GM21515 (cell line): ENCODE measurements at regions not wholly inside any gene's neighbourhood (a gene's known extent, or its start where the extent isn't known, plus 50 kb on each side); places are given as distances from the start of the nearest gene placed in this dataset.
"Not testable (repeated sequence)": the region's sequence is repeated elsewhere in the genome, so short reads cannot be mapped to it uniquely, and the experiment has no call there.

Source experiments
- ATAC-seq: cut with Tn5 transposase; IDR thresholded peaks from one replicate; pipeline ENCODE4 v1.9.1; 2021; ENCODE audit not compliant: unreplicated experiment

DNA sequence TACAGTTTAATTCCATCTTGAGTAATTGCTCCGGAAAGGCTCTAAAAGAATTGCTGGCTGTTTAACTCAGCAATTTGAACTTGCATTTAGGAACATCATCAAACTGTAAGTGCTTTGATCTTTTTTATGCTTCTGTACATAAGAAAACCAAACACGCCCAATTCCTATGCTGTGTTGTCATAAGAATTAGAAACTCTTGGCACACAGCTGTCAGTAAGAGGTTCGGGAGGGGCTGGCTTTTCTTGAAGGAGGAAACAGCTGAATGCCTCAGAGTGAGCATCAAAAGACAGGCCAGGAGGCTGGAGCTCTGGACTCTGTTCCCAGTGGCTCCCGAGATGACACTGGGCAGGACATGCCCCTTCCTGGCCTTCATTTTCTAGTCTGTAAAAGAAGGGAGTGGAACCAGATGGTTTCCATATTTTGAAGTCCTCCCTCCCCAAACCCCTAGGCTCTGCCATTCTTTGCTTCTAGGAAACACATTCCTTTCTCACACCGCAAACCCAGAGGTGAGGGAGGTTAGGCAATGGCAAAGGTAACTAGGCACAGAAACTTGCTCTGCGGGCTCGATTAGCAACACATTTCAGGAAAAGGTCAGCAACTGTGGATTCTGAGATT lies 73.7 kb upstream of the DLG1 start:
- no peak for ATAC-seq

DNA sequence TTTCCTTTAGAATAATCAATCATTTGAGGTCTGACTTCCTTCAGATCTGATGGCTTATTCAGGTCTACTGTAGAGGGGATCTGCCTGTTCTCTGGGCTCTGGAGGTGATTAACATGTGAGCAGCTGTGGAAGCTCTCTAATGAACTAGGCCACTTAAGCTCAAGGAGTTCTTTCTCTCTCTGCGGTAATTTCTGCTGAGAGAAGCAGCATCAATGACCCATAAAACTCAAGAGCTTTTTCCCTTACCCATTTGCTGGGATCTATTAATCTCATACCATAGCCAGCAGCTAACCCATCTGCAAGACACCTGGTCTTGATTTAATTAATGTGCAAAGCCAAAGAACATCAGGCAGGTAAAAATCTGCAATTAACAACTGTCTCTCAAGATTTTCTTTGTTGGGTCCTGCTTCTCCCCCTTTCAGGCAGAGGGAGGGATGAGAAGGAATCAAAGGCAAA lies 73.2 kb upstream of the DLG1 start:
- ATAC-seq = no peak

DNA sequence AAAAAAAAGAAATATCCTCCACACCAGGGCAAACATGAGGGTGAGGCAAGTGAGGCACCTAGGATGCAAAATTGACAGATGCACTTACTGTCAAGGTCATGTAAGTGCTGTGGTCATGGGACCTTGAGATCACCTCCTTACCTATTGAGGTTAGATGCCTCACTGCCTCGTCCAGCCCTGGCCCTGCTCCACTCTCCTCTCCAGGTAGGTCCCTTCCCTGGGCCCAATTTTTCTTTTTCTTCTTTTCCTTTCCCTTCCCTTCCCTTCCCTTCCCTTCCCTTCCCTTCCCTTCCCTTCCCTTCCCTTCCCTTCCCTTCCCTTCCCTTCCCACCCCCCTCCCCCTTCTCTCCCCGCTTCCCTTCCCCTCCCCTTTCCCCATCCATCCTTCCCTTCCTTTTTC lies 71.1 kb upstream of the DLG1 start:
- no peak for ATAC-seq

DNA sequence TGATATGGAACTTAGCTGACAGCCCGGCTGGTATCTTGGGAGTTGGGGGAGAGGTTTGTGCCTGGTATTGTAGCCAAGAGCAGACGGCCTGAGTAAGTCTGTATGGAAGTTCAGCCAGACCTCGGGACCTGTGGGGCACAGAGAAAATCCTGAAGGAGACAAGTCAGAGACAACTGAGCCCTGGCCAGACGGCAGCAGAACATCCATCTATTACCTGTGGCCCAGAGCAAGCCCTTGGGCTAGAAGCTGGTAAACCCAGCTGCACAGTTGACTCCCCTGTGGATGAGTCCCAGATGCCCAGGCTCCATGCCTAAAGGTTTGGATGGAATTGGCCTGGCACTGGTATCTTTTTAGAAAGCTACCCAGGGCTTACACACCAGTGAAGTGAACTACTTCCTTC lies 70.4 kb upstream of the DLG1 start:
- no peak for ATAC-seq

DNA sequence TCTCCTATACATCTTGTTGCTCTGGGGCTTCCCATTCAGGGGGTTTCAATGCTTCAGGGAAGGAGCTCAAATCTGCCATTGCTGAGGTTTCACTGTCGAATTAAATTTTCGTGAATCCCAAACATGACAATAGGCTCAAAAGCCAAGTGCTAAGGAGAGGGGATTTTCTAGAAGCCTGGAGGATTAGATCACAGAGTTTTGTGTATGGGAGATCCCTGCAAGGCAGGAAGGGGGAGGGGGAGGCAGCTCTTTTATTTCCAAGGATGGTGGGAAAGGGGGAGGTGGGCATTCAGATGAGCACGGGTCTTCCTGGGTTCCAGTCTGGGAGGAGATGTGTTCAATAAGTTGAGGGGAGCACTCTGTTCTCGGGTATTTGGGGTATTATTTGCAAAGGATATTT lies 69.9 kb upstream of the DLG1 start:
- ATAC-seq = no peak

DNA sequence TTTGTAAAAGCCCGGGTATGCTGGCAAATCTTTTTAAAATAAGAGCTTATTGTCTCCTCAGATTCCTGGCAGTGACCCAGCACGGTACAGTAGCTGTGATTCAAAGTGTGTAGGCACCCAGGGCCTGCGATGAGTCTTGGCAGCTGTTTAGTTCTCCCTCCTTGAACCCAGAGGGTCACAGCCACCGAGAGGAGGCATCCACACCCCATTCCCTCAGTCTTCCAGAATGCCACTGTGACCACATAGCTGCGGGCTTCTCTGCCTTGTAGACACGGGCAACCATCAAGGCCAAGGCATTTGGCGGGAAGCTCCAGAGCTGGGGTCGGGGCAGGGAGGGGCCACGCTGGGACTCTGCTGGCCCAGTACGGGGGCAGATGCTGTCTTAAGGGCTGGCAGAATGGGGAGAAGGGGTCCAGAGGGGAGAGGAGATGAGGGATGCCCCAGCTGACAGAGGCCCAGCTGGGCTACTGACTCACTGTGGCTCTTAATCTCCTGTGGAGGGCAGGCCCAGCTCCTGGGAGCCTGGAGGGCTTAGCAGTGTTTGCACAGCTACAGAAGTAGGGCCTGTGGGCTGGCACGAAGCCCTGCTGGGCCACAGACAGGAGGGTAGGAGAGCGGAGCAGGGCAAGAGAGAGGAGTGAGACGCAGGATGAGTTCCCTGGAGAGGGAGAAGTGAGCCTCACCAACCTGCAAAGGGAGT lies 68.8 kb upstream of the DLG1 start:
- no peak for ATAC-seq

DNA sequence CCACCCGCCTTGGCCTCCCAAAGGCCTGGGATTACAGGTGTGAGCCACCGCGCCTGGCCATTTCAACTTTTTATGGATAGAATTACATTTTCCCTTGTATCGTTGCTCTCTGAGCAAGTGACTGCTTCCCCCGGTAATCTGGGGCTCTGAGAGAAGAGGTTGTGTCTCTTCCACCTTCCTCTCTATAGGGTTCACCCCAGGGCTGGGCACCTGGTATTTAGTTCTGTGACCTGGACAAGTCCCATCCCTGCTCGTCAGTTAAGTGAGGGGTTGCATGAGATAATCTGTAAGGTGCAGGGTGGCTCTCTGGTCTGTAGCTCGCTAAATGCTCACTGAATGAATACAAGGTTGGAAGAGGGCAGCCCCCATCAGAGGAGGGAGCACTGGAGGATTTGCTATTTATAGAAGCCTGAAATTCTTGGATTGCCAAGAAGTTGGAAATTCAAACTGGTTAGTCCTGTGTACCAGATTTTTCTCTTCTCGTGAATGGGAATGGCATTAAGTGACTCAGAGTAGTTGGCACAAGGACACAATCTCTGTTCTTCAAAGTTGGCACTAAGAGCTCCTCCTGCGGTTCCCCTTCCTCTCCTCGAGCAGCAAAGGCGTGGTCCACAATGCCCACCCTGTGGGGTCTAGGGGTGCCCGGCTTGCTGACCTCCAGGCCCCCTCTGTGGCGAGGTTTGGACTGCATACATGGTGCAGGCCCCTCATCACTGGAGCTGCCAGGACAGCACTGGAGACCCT lies 68.1 kb upstream of the DLG1 start:
- no peak for ATAC-seq

DNA sequence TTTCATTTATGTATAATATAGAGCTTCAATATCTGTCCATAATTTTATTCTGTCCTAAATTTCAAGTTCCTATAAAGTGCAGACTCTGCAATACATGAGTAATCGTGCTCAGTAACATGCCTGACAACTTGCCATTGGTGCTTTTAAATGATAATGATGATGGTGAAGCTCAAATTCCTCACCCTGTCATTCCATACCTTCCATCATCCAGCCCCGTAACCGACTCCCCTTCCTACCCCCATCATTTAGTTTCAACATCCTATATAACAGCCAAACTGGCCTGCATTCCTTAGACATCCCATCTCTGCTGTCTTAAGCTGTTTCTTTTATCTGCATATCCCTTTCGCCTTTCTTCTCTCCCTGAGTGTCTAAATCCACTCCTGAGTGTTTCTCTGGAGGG lies 67.2 kb upstream of the DLG1 start:
- no peak for ATAC-seq

DNA sequence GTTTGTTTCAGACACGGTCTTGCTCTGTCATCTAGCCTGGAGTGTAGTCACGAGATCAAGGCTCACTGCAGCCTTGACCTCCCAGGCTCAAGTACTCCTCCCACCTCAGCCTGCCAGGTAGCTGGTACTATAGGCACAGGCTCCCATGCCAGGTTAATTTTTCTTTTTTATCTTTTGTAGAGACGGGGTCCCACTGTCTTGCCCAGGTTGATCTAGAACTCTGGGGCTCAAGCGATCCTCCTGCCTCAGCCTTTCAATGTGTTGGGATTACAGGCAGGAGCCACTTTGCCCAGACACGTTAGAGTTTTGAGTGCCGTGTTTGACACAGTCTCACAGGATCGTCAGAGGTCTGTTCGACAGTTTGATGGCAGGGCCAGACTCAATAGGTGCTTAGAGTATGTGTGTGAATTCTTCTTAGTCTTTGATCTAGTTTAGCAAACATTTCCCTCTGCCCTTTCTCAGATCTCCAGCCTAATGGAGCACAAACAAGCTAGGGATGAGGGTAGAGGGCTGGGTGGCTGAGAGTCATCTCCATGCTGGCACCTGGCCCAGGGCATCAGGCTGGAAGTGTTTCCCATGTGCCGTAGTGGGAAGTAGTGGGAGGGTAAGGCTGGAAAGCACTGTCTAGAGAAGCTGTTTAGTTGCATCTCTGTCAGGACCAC lies 66.1 kb upstream of the DLG1 start:
- ATAC-seq = no peak

DNA sequence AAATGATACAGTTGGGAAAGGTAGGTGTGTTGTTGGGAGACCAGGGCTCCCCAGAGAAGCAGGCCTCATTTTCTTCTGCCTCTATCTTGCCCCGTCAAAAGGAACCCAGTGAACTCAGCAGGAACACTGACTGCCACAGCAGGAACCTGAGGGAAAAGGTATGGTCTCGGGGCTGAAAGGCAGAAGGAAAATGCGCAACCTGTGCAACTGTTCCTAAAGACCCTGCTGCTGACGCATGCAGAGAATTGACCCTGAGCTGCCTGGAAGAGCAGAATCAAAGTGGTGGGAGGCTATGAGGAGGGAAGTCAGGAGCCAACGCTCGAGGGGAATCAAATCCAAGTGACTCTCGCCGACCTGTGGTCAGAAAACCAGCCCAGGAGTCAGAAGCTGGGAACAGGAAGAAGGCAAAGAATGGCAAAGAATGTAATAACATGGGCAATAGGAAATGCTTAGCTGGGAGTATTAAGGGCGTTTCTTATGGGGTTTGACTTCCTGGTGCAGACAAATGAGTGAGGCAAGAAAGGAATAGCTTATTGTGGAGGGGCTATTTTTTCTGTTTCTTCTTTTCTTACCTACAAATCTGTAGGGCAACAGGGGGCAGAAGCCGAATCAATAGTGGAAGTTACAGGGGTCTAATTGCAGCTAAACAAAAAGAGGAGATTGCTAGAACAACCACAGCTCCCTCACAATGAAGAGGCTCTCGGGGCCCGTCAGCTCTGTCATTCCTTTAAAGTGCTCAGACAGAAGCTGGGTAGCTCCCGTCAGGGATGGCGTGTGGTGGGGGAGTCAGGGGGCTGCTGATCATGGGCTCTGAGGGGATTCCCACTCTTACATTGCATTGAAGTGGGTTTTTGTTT lies 65.4 kb upstream of the DLG1 start:
- ATAC-seq = no peak

DNA sequence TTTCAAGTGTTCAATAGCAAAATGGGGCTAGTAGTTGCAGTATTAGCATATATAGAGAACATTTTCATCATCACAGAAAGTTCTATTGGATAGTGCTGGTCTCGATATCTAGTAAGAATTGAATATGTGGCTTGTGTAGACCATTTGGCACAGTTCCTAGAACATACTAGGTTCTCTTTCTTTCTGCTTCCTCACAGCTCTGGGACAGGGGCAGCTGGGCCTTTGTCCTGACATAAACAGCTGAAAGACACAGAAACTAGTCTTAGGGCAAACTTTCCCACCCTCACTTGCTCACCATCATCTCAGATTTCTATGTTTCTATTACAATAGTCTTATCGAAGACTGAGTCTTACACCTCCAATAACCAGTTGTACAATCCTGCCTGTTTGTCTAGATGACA lies 63.7 kb upstream of the DLG1 start:
- no peak for ATAC-seq

DNA sequence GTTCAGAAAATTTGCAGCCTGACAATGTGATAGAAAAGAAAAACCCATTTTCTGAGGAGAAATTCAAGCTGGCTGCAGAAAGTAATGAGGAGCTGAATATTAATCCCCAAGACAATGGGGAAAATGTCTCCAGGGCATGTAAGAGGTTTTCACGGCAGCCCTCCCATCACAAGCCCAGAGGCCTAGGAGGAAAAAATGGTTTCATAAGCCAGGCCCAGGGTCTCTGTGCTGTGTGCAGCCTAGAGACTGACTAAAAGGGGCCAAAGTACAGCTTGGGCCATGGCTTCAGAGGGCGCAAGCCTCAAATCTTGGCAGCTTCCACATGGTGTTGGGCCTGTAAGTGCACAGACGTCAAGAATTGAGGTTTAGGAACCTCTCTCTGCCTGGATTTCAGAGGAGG lies 61.7 kb upstream of the DLG1 start:
- not testable (repeated sequence) for ATAC-seq

DNA sequence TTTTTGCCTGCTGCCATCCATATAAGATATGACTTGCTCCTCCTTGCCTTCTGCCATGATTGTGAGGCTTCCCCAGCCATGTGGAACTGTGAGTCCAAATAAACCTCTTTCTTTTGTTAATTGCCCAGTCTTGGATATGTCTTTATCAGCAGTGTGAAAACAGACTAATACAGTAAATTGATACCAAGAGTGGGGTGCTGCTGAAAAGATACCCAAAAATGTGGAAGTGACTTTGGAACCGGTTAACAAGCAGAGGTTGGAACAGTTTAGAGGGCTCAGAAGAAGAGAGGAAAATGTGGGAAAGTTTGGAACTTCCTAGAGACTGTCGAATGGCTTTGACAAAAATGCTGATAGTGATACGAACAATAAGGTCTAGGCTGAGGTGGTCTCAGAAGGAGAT lies 61.1 kb upstream of the DLG1 start:
- ATAC-seq = not testable (repeated sequence)

DNA sequence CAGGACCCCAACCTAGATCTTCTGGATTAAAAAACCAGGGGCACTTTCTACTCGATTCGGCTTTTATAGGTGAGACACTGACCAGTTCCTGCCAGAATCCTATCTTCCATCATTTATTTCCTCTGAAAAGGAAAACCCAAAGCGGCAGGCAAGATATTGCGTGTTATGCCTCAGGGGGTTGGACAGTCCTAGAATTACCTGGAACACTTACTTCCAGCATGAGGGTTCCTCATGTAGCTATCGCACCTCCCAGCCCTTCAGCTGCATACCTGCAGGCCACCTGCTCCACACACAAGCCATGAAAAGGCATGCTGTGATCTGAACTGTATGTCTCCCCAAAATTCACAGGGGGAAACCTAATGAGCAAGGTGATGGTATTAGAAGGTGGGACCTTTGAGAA lies 58.3 kb upstream of the DLG1 start:
- no peak for ATAC-seq

DNA sequence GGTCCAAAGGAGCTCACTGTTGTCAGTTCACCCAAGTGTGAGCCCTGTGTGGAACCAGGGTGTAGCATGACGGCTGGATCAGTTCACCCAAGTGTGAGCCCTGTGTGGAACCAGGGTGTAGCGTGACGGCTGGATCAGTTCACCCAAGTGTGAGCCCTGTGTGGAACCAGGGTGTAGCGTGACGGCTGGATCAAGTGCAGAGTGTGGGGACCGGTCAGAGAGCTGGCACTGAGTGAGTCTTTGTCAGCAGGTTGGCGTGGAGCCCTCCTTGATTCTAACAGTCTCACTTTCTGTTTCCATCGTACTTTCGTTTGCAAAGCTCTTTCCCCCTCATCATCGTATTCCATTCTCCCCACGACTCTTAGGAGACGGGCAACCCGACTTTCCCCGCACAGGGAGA lies 57.9 kb upstream of the DLG1 start:
- no peak for ATAC-seq

DNA sequence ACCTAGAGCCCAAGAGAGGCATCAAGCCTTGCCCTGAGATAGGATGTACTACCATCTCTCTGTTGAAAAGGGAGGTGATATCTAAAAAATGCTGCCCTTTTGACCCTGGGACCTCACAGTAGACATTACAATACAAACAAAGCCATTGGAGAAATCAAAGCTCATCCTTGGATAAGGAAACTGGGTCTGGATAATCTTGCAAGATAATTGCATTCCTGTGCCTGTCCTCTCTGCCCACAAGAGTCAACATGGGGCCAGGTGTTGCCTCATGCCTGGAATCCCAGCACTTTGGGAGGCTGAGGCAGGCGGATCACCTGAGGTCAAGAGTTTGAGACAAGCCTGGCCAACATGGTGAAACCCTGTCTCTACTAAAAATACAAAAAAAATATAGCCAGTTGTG lies 57.3 kb upstream of the DLG1 start:
- ATAC-seq = no peak

DNA sequence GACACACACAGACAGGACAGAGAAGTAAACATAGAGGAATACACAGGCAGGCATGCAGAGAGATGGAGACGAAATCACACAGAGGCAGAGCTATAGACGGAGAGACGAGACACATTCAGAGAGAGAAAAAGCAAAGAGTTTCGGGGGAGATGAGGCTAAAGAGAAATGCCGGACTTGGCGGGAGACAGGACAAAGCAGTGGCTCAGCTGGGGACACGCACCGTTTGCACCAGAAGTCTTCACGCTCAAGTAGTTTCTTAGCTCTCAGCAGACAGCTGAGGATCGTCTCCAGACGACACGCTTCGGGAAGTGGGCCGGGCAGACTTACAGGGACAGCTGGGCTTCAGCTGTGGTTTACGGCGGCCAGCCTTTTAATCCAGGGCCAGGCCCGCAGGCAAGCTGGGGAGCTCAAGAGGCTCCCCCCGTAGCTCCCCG lies 56.2 kb upstream of the DLG1 start:
- no peak for ATAC-seq

DNA sequence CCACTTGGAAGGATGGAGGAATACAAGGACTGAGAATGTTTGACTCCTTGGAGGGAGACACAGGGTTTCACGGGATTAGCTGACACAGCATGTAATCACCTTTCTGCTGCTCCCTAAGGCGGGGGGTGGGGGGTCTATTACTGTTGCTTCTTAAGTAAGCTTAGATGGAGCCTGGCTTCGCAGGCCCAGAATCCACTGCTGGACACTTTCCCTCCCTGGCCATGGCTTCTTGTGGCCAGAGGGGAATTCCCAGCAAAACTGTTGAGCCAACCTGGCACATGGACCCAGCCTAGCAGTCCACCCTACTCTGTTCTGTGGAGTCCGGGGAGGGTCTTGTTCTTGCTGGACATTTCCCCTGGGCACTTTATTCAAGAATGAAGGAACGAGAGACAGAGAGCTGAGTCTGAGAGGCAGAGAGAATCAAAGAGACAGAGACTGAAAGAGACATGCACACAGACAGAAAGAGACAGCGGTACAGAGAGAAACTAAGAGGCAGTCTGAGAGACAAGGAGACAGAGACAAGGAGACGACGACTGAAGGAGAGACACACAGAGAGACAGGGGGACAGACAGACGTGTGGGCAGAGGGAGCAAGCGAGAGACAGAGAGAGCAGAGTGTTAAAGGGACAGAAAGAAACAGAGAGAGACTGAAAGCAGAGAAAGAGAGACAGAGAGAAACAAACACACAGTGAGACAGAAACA lies 55.6 kb upstream of the DLG1 start:
- no peak for ATAC-seq

DNA sequence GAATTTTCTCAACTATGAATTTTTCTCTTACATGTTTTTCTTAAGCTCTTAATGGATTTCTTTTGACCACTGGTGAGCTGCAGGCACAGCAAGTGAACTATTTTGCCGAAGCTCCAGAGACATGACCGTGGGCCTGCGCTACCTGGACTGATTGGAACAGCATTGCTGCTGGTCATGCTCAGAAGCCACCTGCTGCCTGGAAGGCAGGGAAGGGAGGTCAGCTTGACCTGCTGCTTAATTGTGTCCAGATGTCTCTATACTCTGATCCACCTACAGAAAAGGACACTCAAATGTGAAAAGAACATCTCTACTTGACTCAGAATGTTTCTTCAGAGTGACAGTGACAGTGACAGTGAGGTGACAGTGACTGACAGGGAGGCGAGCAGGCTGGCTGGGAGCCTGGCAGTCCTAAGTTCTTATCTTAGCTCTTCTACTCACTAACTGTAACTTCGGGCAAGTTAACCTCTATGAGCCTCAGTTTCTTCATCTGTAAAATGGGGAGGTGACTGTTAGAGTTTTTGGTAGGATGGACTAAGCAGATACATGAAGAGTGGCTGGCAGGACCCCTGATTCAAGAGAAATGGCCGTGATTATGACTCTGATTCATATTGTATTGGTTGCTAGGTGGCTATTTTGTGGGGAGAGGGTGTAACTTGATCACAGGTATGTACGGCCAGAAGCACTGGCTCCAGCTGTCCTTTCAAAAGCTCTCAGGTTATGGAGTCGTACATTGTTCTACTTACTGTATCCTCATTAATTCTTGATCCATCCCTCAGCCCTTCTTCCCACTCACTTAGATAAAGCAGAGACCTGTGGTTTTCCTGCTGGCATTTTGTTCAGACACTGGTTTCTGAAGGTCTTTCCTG lies 54.8 kb upstream of the DLG1 start:
- ATAC-seq = no peak
